HG03565 (cell line): ENCODE measurements at regions not wholly inside any gene's neighbourhood (a gene's known extent, or its start where the extent isn't known, plus 50 kb on each side); places are given as distances from the start of the nearest gene placed in this dataset.

Experiments
- ATAC-seq: cut with Tn5 transposase; IDR thresholded peaks from one replicate; pipeline ENCODE4 v1.9.1; 2021; ENCODE audit warnings: mild to moderate bottlenecking, moderate library complexity; ENCODE audit not compliant: unreplicated experiment

GRCh38 chr11:10932976-10933375, 75.1 kb upstream of the ZBED5 start:
- no peak for ATAC-seq

- ATAC-seq: no peak
Observed at GRCh38 chr11:10931761-10932670, 74.2 kb upstream of the ZBED5 start.

GRCh38 chr11:10930972-10931760, 73.3 kb upstream of the ZBED5 start:
- ATAC-seq: no peak

- no peak for ATAC-seq
Observed at GRCh38 chr11:10930224-10930971, 72.5 kb upstream of the ZBED5 start.

- no peak for ATAC-seq
Observed at GRCh38 chr11:10927538-10927937, 69.7 kb upstream of the ZBED5 start.

GRCh38 chr11:10926801-10927211, 69.0 kb upstream of the ZBED5 start:
- no peak for ATAC-seq

- no peak for ATAC-seq
Observed at GRCh38 chr11:10925149-10925926, 67.5 kb upstream of the ZBED5 start.

GRCh38 chr11:10923882-10924281, 66.0 kb upstream of the ZBED5 start:
- no peak for ATAC-seq

GRCh38 chr11:10922892-10923291, 65.0 kb upstream of the ZBED5 start:
- ATAC-seq: no peak

GRCh38 chr11:10920875-10921274, 63.0 kb upstream of the ZBED5 start:
- ATAC-seq: no peak

- no peak for ATAC-seq
Observed at GRCh38 chr11:10920205-10920604, 62.4 kb upstream of the ZBED5 start.

GRCh38 chr11:10918698-10919097, 60.8 kb upstream of the ZBED5 start:
- no peak for ATAC-seq

- ATAC-seq: no peak
Observed at GRCh38 chr11:10918275-10918674, 60.4 kb upstream of the ZBED5 start.

GRCh38 chr11:10917802-10918201, 59.9 kb upstream of the ZBED5 start:
- ATAC-seq: no peak

- no peak for ATAC-seq
Observed at GRCh38 chr11:10916665-10917064, 58.8 kb upstream of the ZBED5 start.

- ATAC-seq: no peak
Observed at GRCh38 chr11:10914050-10914449, 56.2 kb upstream of the ZBED5 start.

GRCh38 chr11:10913075-10913474, 55.2 kb upstream of the ZBED5 start:
- no peak for ATAC-seq

GRCh38 chr11:10911907-10912306, 54.1 kb upstream of the ZBED5 start:
- no peak for ATAC-seq

- ATAC-seq: no peak
Observed at GRCh38 chr11:10909141-10909883, 51.5 kb upstream of the ZBED5 start.
